ENCODE measurements at regions not wholly inside any gene's neighbourhood (a gene's known extent, or its start where the extent isn't known, plus 50 kb on each side); places are given as distances from the start of the nearest gene placed in this dataset.

GRCh38 chr7:17030559-17030958 lies 148.8 kb upstream of the AGR3 start:
- H3K36me3 ChIP-seq (ENCODE audit: low read length) = no peaks in the 10 kb centered on the region
- no peaks in the 10 kb centered on the region for H3K79me2 ChIP-seq (ENCODE audit: insufficient read depth, low read length)
- H3K4me3 ChIP-seq (ENCODE audit: insufficient read depth, low read length, poor library complexity, severe bottlenecking) = no peak overlapping the region
- no peaks in the 10 kb centered on the region for H3K9me2 ChIP-seq (replicated peaks; ENCODE audit: insufficient read depth, low read length)
- H3K9me3 ChIP-seq (ENCODE audit: insufficient read depth, low read length) = no peaks in the 10 kb centered on the region
- no peaks in the 10 kb centered on the region for H3F3A ChIP-seq (ENCODE audit: insufficient read depth)
- TF ChIP-seq EZH2phosphoT487 (conservative IDR thresholded peaks at IDR 0.05; ENCODE audit: low read length) = no peak
- no peak for TF ChIP-seq CTCF (IDR thresholded peaks at IDR 0.05; ENCODE audit: insufficient read depth, low read length, poor library complexity, severe bottlenecking)
- no peaks in the 10 kb centered on the region for H3K27me3 ChIP-seq (ENCODE audit: low read length)
- H3K4me2 ChIP-seq (ENCODE audit: low read depth, low read length, poor library complexity, severe bottlenecking) = no peak overlapping the region
- H2AFZ ChIP-seq (ENCODE audit: low read depth, low read length, severe bottlenecking) = no peak overlapping the region
- no peak overlapping the region for H3K9ac ChIP-seq (ENCODE audit: low read length)
- no peak overlapping the region for H3K27ac ChIP-seq (ENCODE audit: low read depth, low read length)
- H4K20me1 ChIP-seq (ENCODE audit: low read depth, low read length) = no peaks in the 10 kb centered on the region

GRCh38 chr7:17031906-17032551 lies 150.2 kb upstream of the AGR3 start:
- no peak overlapping the region for H3K4me3 ChIP-seq (ENCODE audit: insufficient read depth, low read length, poor library complexity, severe bottlenecking)
- no peaks in the 10 kb centered on the region for H3K79me2 ChIP-seq (ENCODE audit: insufficient read depth, low read length)
- H3K27ac ChIP-seq (ENCODE audit: low read depth, low read length) = no peak overlapping the region
- no peaks in the 10 kb centered on the region for H3F3A ChIP-seq (ENCODE audit: insufficient read depth)
- no peaks in the 10 kb centered on the region for H3K9me3 ChIP-seq (ENCODE audit: insufficient read depth, low read length)
- TF ChIP-seq CTCF (IDR thresholded peaks at IDR 0.05; ENCODE audit: insufficient read depth, low read length, poor library complexity, severe bottlenecking) = no peak
- H2AFZ ChIP-seq (ENCODE audit: low read depth, low read length, severe bottlenecking) = no peak overlapping the region
- H3K4me2 ChIP-seq (ENCODE audit: low read depth, low read length, poor library complexity, severe bottlenecking) = no peak overlapping the region
- no peaks in the 10 kb centered on the region for H3K27me3 ChIP-seq (ENCODE audit: low read length)
- no peaks in the 10 kb centered on the region for H3K36me3 ChIP-seq (ENCODE audit: low read length)
- H4K20me1 ChIP-seq (ENCODE audit: low read depth, low read length) = no peaks in the 10 kb centered on the region
- no peak overlapping the region for H3K9ac ChIP-seq (ENCODE audit: low read length)
- H3K9me2 ChIP-seq (replicated peaks; ENCODE audit: insufficient read depth, low read length) = no peaks in the 10 kb centered on the region

- Histone ChIP-seq H3K9me3 (ENCODE audit: insufficient read depth, low read length) (no peaks in the 10 kb centered on the region), H3K4me2 (ENCODE audit: low read depth, low read length, poor library complexity, severe bottlenecking) (no peak overlapping the region), H3K9me2 (replicated peaks; ENCODE audit: insufficient read depth, low read length) (no peaks in the 10 kb centered on the region), H3K36me3 (ENCODE audit: low read length) (no peaks in the 10 kb centered on the region), H3K4me3 (ENCODE audit: insufficient read depth, low read length, poor library complexity, severe bottlenecking) (no peak overlapping the region), H3F3A (ENCODE audit: insufficient read depth) (no peaks in the 10 kb centered on the region), H3K9ac (ENCODE audit: low read length) (no peak overlapping the region), H3K27me3 (ENCODE audit: low read length) (no peaks in the 10 kb centered on the region), H3K79me2 (ENCODE audit: insufficient read depth, low read length) (no peaks in the 10 kb centered on the region), H4K20me1 (ENCODE audit: low read depth, low read length) (no peaks in the 10 kb centered on the region), H2AFZ (ENCODE audit: low read depth, low read length, severe bottlenecking) (no peak overlapping the region), H3K27ac (ENCODE audit: low read depth, low read length) (no peak overlapping the region)
- TF ChIP-seq EZH2phosphoT487 (conservative IDR thresholded peaks at IDR 0.05; ENCODE audit: low read length) (no peak), CTCF (IDR thresholded peaks at IDR 0.05; ENCODE audit: insufficient read depth, low read length, poor library complexity, severe bottlenecking) (no peak)
Observed at GRCh38 chr7:17033245-17033644, 151.5 kb upstream of the AGR3 start.
